Mesenchymal stem cell (in vitro differentiated cells and primary cell): ENCODE measurements at regions not wholly inside any gene's neighbourhood (a gene's known extent, or its start where the extent isn't known, plus 50 kb on each side); places are given as distances from the start of the nearest gene placed in this dataset.

Source experiments
- DNase-seq: peaks from one replicate; pipeline ENCODE4 v3.0.0-alpha.2; 2013
- H2AFZ ChIP-seq: one replicate; pipeline ENCODE4 v1.6.1; 2013; ENCODE audit warnings: low read depth, mild to moderate bottlenecking, control low read depth, inconsistent platforms, low read length, moderate library complexity
- H2AK5ac ChIP-seq: 2 replicates; pipeline ENCODE4 v1.6.1; 2013; ENCODE audit warnings: low read length, moderate library complexity, mild to moderate bottlenecking, inconsistent platforms; ENCODE audit not compliant: severe bottlenecking
- H2BK120ac ChIP-seq: one replicate; pipeline ENCODE4 v1.6.1; 2013; ENCODE audit warnings: low read depth, mild to moderate bottlenecking, inconsistent platforms, low read length, moderate library complexity
- H2BK12ac ChIP-seq, 2 experiments: one replicate each; pipeline ENCODE4 v1.6.1; 2013; ENCODE audit warnings: inconsistent platforms in 2 of 2, low read length in 2 of 2, mild to moderate bottlenecking in 2 of 2, moderate library complexity in 2 of 2, control low read depth in 1 of 2
- H2BK15ac ChIP-seq: one replicate; pipeline ENCODE4 v1.6.1; 2013; ENCODE audit warnings: mild to moderate bottlenecking, low read depth, inconsistent platforms; ENCODE audit not compliant: poor library complexity, severe bottlenecking
- H2BK5ac ChIP-seq: 2 replicates; pipeline ENCODE4 v1.6.1; 2013; ENCODE audit warnings: low read depth, mild to moderate bottlenecking, low read length, control low read depth, inconsistent platforms; ENCODE audit not compliant: poor library complexity, severe bottlenecking
- H3K14ac ChIP-seq, 2 experiments: one replicate each; pipeline ENCODE4 v1.6.1; 2013; ENCODE audit warnings: inconsistent platforms in 2 of 2, low read length in 2 of 2, control low read depth in 1 of 2, mild to moderate bottlenecking in 1 of 2, moderate library complexity in 1 of 2
- H3K18ac ChIP-seq, 2 experiments: one replicate each; pipeline ENCODE4 v1.6.1; 2013; ENCODE audit warnings: inconsistent platforms in 2 of 2, low read length in 2 of 2, control low read depth in 1 of 2, low read depth in 1 of 2, mild to moderate bottlenecking in 1 of 2
- H3K23ac ChIP-seq, 2 experiments: one replicate each; pipeline ENCODE4 v1.6.1; 2013; ENCODE audit warnings: inconsistent platforms in 2 of 2, low read length in 2 of 2, mild to moderate bottlenecking in 2 of 2, moderate library complexity in 2 of 2, control low read depth in 1 of 2
- H3K27ac ChIP-seq: 2 replicates; pipeline ENCODE4 v1.5.1; 2013; ENCODE audit warnings: mild to moderate bottlenecking, moderate library complexity, low read length, control low read depth, inconsistent platforms; ENCODE audit not compliant: poor library complexity, severe bottlenecking
- H3K27me3 ChIP-seq, 2 experiments: 2 replicates each; pipeline versions ENCODE4 v1.6.1 to v1.7.0; 2013; ENCODE audit warnings: low read length in 2 of 2, mild to moderate bottlenecking in 2 of 2, moderate library complexity in 2 of 2, control low read depth in 1 of 2, inconsistent platforms in 1 of 2; ENCODE audit not compliant: control insufficient read depth in 1 of 2, insufficient read depth in 1 of 2
- H3K36me3 ChIP-seq, 2 experiments: 2 replicates each; pipeline versions ENCODE4 v1.6.1 to v1.7.0; 2013; ENCODE audit warnings: low read length in 2 of 2, control low read depth in 1 of 2, inconsistent platforms in 1 of 2, low read depth in 1 of 2, mild to moderate bottlenecking in 1 of 2; ENCODE audit not compliant: insufficient read depth in 2 of 2, control insufficient read depth in 1 of 2
- H3K4ac ChIP-seq, 2 experiments: one replicate each; pipeline ENCODE4 v1.6.1; 2013; ENCODE audit warnings: inconsistent platforms in 2 of 2, low read length in 2 of 2, mild to moderate bottlenecking in 2 of 2, moderate library complexity in 2 of 2, control low read depth in 1 of 2, low read depth in 1 of 2
- H3K4me1 ChIP-seq: 2 replicates; pipeline ENCODE4 v1.6.1; 2013; ENCODE audit warnings: low read depth, low read length, control low read depth; ENCODE audit not compliant: control insufficient read depth, insufficient read depth
- H3K4me2 ChIP-seq: 2 replicates; pipeline ENCODE4 v1.6.1; 2013; ENCODE audit warnings: low read length, mild to moderate bottlenecking, inconsistent platforms; ENCODE audit not compliant: poor library complexity, severe bottlenecking
- H3K4me3 ChIP-seq, 2 experiments: 2 replicates each; pipeline versions ENCODE4 v1.5.1 to v1.7.0; 2013; ENCODE audit warnings: low read length in 2 of 2, mild to moderate bottlenecking in 2 of 2, control low read depth in 1 of 2, low read depth in 1 of 2; ENCODE audit not compliant: insufficient read depth in 1 of 2
- H3K79me1 ChIP-seq: replicated peaks from 2 replicates; pipeline ENCODE4 v1.6.1; 2013; ENCODE audit warnings: mild to moderate bottlenecking, control low read depth, low read length, inconsistent platforms; ENCODE audit not compliant: poor library complexity, severe bottlenecking
- H3K9ac ChIP-seq: 2 replicates; pipeline ENCODE4 v1.7.0; 2013; ENCODE audit warnings: mild to moderate bottlenecking, low read length, moderate library complexity
- H3K9me3 ChIP-seq: 2 replicates; pipeline ENCODE4 v1.7.0; 2013; ENCODE audit warnings: mild to moderate bottlenecking, low read length; ENCODE audit not compliant: control insufficient read depth
- H4K8ac ChIP-seq: one replicate; pipeline ENCODE4 v1.6.1; 2013; ENCODE audit warnings: inconsistent platforms, mild to moderate bottlenecking, low read length, moderate library complexity
- H4K91ac ChIP-seq: one replicate; pipeline ENCODE4 v1.6.1; 2013; ENCODE audit warnings: mild to moderate bottlenecking, low read length, inconsistent platforms
- WGBS: methylation state at CpG from one replicate; pipeline ENCODE4 v1.1.7; 2013; ENCODE audit warnings: mixed read lengths; 5-methylcytosine and 5-hydroxymethylcytosine counted together

DNA sequence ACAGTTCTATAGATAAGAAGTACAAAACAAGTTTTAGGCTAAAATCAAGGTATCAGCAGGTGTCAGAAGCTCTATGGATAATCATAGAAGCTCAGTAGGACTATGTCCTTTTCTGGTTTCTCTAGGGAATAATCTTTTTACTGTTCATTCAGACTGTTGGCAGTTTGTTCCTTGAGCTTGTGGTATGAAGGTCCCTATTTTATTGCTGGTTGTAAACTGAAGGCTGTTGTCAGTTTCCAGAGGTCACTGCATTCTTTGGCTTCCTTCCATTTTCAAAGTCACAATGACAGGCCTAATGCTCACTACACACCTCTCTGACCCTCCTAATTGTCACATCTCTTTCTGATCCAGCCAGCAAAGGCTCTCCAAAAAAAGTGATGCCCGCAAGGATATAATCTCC is 337.9 kb upstream of the EDNRB start:
- Histone ChIP-seq H3K14ac (no peak overlapping the region), H3K4me2 (no peak overlapping the region), H3K79me1 (no peaks in the 10 kb centered on the region), H3K27me3 (no peaks in the 10 kb centered on the region), H3K18ac (no peak overlapping the region), H3K27ac (no peak overlapping the region), H2BK15ac (no peak overlapping the region), H3K4me3 (no peak overlapping the region), H4K91ac (no peak overlapping the region), H2BK12ac (no peak overlapping the region), H2BK120ac (no peak overlapping the region), H2BK5ac (no peak overlapping the region), H3K9me3 (peaks cover 3% of the 10 kb centered on the region), H4K8ac (no peak overlapping the region), H2AK5ac (no peak overlapping the region), H2AFZ (no peak overlapping the region), H3K4ac (no peak overlapping the region), H3K23ac (no peak overlapping the region), H3K4me1 (no peaks in the 10 kb centered on the region), H3K9ac (no peak overlapping the region), H3K36me3 (no peaks in the 10 kb centered on the region)
- DNase-seq, result no peak
- WGBS, result 100% methylated on average over 1 of the region's 1 CpG

GRCh38 chr13:78254113-78254512 is 335.5 kb upstream of the EDNRB start:
- Histone ChIP-seq H3K27me3 (no peaks in the 10 kb centered on the region), H3K4me1 (no peaks in the 10 kb centered on the region), H2BK15ac (no peak overlapping the region), H3K9ac (no peak overlapping the region), H2BK5ac (no peak overlapping the region), H3K27ac (no peak overlapping the region), H2BK120ac (no peak overlapping the region), H3K4me2 (no peak overlapping the region), H3K14ac (no peak overlapping the region), H3K4me3 (no peak overlapping the region), H3K18ac (no peak overlapping the region), H4K8ac (no peak overlapping the region), H2AK5ac (no peak overlapping the region), H3K23ac (no peak overlapping the region), H2AFZ (no peak overlapping the region), H2BK12ac (no peak overlapping the region), H4K91ac (no peak overlapping the region), H3K9me3 (no peaks in the 10 kb centered on the region), H3K4ac (no peak overlapping the region), H3K36me3 (no peaks in the 10 kb centered on the region), H3K79me1 (no peaks in the 10 kb centered on the region)
- 80% methylated on average over 3 of the region's 3 CpGs for WGBS
- no peak for DNase-seq

DNA sequence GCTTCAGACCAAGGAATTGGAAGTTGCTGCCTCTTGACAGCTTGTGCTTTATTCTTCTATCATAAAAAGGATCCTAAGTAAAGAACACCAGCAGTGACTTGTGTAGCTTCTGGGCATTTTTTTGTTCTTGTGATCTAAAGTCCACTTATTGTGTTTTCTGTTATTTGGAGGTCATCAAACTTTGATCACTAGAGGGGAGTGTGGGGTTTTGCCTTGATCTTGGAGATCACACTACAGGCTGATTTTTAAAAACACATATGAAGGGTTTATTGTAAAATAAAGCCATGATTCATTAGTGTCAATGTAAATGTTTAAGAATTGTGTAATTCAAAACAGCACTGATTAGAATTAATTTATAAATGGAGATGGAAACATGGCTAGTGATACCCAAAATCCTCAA is 328.7 kb upstream of the EDNRB start:
- Histone ChIP-seq H3K36me3 (no peaks in the 10 kb centered on the region), H2BK15ac (no peak overlapping the region), H3K27ac (no peak overlapping the region), H3K4me3 (no peak overlapping the region), H3K9me3 (no peaks in the 10 kb centered on the region), H4K8ac (no peak overlapping the region), H3K23ac (no peak overlapping the region), H3K14ac (no peak overlapping the region), H3K79me1 (no peaks in the 10 kb centered on the region), H3K4me2 (no peak overlapping the region), H2BK5ac (no peak overlapping the region), H4K91ac (no peak overlapping the region), H3K4ac (no peak overlapping the region), H2AFZ (no peak overlapping the region), H3K9ac (no peak overlapping the region), H2BK120ac (no peak overlapping the region), H3K4me1 (no peaks in the 10 kb centered on the region), H3K18ac (no peak overlapping the region), H2BK12ac (no peak overlapping the region), H2AK5ac (no peak overlapping the region), H3K27me3 (no peaks in the 10 kb centered on the region)
- DNase-seq, result no peak

- no peak overlapping the region for H4K8ac ChIP-seq
- no peak overlapping the region for H3K18ac ChIP-seq
- H3K4me2 ChIP-seq, result no peak overlapping the region
- H3K4me1 ChIP-seq, result no peaks in the 10 kb centered on the region
- no peak overlapping the region for H2BK120ac ChIP-seq
- H2AK5ac ChIP-seq, result no peak overlapping the region
- no peak overlapping the region for H3K4ac ChIP-seq
- no peak overlapping the region for H2BK12ac ChIP-seq
- H2BK15ac ChIP-seq, result no peak overlapping the region
- H3K36me3 ChIP-seq, result no peaks in the 10 kb centered on the region
- H2AFZ ChIP-seq, result no peak overlapping the region
- H3K4me3 ChIP-seq, result no peak overlapping the region
- H2BK5ac ChIP-seq, result no peak overlapping the region
- DNase-seq, result peak; percentile 32
- no peaks in the 10 kb centered on the region for H3K9me3 ChIP-seq
- 17% methylated on average over 3 of the region's 4 CpGs for whole genome bisulfite sequencing
- no peaks in the 10 kb centered on the region for H3K79me1 ChIP-seq
- no peak overlapping the region for H3K23ac ChIP-seq
- H3K27me3 ChIP-seq, result no peaks in the 10 kb centered on the region
- no peak overlapping the region for H3K27ac ChIP-seq
- H3K9ac ChIP-seq, result no peak overlapping the region
- H4K91ac ChIP-seq, result no peak overlapping the region
- H3K14ac ChIP-seq, result no peak overlapping the region
Measured at GRCh38 chr13:78241278-78241919, 322.8 kb upstream of the EDNRB start.
